Liver (tissue), 8 donors: ENCODE measurements at regions not wholly inside any gene's neighbourhood (a gene's known extent, or its start where the extent isn't known, plus 50 kb on each side); places are given as distances from the start of the nearest gene placed in this dataset.

Source experiments
- DNase-seq: peaks from one replicate; pipeline ENCODE4 v3.0.0-alpha.2; 2017; ENCODE audit warnings: low spot score
- H3K27ac ChIP-seq, 2 donors: one replicate each; pipeline ENCODE4 v1.7.0; 2013; ENCODE audit warnings: inconsistent platforms in 2 of 2, low read length in 2 of 2, control low read depth in 1 of 2, low read depth in 1 of 2, mild to moderate bottlenecking in 1 of 2
- H3K27me3 ChIP-seq, 4 donors: one replicate each; pipeline versions ENCODE4 v1.6.1 to v1.7.0; 2013; ENCODE audit warnings: low read length in 3 of 4, inconsistent platforms in 1 of 4, mild to moderate bottlenecking in 1 of 4, moderate library complexity in 1 of 4; ENCODE audit not compliant: control insufficient read depth in 4 of 4, insufficient read depth in 4 of 4
- H3K36me3 ChIP-seq, 4 donors: one replicate each; pipeline versions ENCODE4 v1.6.1 to v1.7.0; 2013; ENCODE audit warnings: low read length in 3 of 4, mild to moderate bottlenecking in 3 of 4, low read depth in 1 of 4, moderate library complexity in 1 of 4; ENCODE audit not compliant: control insufficient read depth in 4 of 4, insufficient read depth in 3 of 4
- H3K4me1 ChIP-seq, 4 donors: one replicate each; pipeline versions ENCODE4 v1.6.1 to v1.7.0; 2013; ENCODE audit warnings: low read length in 3 of 4, mild to moderate bottlenecking in 3 of 4, moderate library complexity in 1 of 4; ENCODE audit not compliant: control insufficient read depth in 4 of 4, insufficient read depth in 4 of 4
- H3K4me3 ChIP-seq, 3 donors: one replicate each; pipeline versions ENCODE4 v1.6.1 to v1.7.0; 2013; ENCODE audit warnings: low read length in 3 of 3, control low read depth in 1 of 3, low read depth in 1 of 3, mild to moderate bottlenecking in 1 of 3
- H3K9ac ChIP-seq, 2 donors: one replicate each; pipeline ENCODE4 v1.7.0; 2013; ENCODE audit warnings: low read length in 2 of 2, mild to moderate bottlenecking in 2 of 2, moderate library complexity in 2 of 2, control low read depth in 1 of 2, low read depth in 1 of 2
- H3K9me3 ChIP-seq, 4 donors: one replicate each; pipeline versions ENCODE4 v1.6.1 to v1.7.0; 2013; ENCODE audit warnings: low read length in 3 of 4; ENCODE audit not compliant: control insufficient read depth in 4 of 4
- ATF3 ChIP-seq: IDR thresholded peaks from 2 replicates; pipeline ENCODE4 v1.6.1; 2016; ENCODE audit warnings: antibody characterized with exemption
- FOXA1 ChIP-seq: IDR thresholded peaks from 2 replicates; pipeline ENCODE4 v1.6.1; 2016; ENCODE audit warnings: antibody characterized with exemption
- FOXA2 ChIP-seq: IDR thresholded peaks from 2 replicates; pipeline ENCODE4 v1.6.1; 2016; ENCODE audit warnings: antibody characterized with exemption
- HNF4A ChIP-seq, 2 donors: conservative IDR thresholded peaks; 2 replicates each; pipeline ENCODE4 v1.6.1; 2016; ENCODE audit warnings: antibody characterized with exemption in 2 of 2, mild to moderate bottlenecking in 2 of 2
- HNF4G ChIP-seq: IDR thresholded peaks from 2 replicates; pipeline ENCODE4 v1.6.1; 2016; ENCODE audit warnings: antibody characterized with exemption
- JUND ChIP-seq, 2 donors: IDR thresholded peaks; 2 replicates each; pipeline ENCODE4 v1.6.1; 2016; ENCODE audit warnings: antibody characterized with exemption in 2 of 2
- NR2F2 ChIP-seq: IDR thresholded peaks from 2 replicates; pipeline ENCODE4 v1.6.1; 2016; ENCODE audit warnings: antibody characterized with exemption
- RAD21 ChIP-seq, 2 donors: IDR thresholded peaks; 2 replicates each; pipeline ENCODE4 v1.6.1; 2016; ENCODE audit warnings: antibody characterized with exemption in 2 of 2, mild to moderate bottlenecking in 2 of 2
- REST ChIP-seq: IDR thresholded peaks from 2 replicates; pipeline ENCODE4 v1.6.1; 2016; ENCODE audit warnings: antibody characterized with exemption, mild to moderate bottlenecking
- RXRA ChIP-seq, 2 donors: IDR thresholded peaks; 2 replicates each; pipeline ENCODE4 v1.6.1; 2017 to 2018; ENCODE audit warnings: antibody characterized with exemption in 2 of 2, mild to moderate bottlenecking in 1 of 2
- SP1 ChIP-seq: IDR thresholded peaks from 2 replicates; pipeline ENCODE4 v1.6.1; 2018; ENCODE audit warnings: antibody characterized with exemption, mild to moderate bottlenecking
- TAF1 ChIP-seq: conservative IDR thresholded peaks from 2 replicates; pipeline ENCODE4 v1.6.1; 2016; ENCODE audit warnings: antibody characterized with exemption, mild to moderate bottlenecking
- YY1 ChIP-seq: IDR thresholded peaks from 2 replicates; pipeline ENCODE4 v1.6.1; 2016; ENCODE audit warnings: antibody characterized with exemption, mild to moderate bottlenecking
- ZBTB33 ChIP-seq: IDR thresholded peaks from 2 replicates; pipeline ENCODE4 v1.6.1; 2016; ENCODE audit warnings: antibody characterized with exemption
- WGBS: extraction: QIAGEN DNeasy Blood & Tissue Kit; methylation state at CpG from one replicate; pipeline ENCODE4 v1.1.7; 2013; 5-methylcytosine and 5-hydroxymethylcytosine counted together
- TF ChIP-seq, protein P1 (sequence below): fragments of 150-350 bp; IDR thresholded peaks from 2 replicates; pipeline ENCODE4 v1.5.1; 2017; ENCODE audit warnings: improper control_type of control experiment, low read depth, low read length; ENCODE audit not compliant: missing input control
- donor health status: healthy.
- donor health status: healthy.
- donor health status: healthy.
- donor health status: healthy.
- donor health status: healthy.

GRCh38 chr1:83101406-83101805 is 897.5 kb downstream of the TTLL7 start:
- DNase-seq: no peak
- WGBS: 87% methylated on average over 4 of the region's 4 CpGs
- no peaks in the 10 kb centered on the region for H3K9me3 ChIP-seq

DNA sequence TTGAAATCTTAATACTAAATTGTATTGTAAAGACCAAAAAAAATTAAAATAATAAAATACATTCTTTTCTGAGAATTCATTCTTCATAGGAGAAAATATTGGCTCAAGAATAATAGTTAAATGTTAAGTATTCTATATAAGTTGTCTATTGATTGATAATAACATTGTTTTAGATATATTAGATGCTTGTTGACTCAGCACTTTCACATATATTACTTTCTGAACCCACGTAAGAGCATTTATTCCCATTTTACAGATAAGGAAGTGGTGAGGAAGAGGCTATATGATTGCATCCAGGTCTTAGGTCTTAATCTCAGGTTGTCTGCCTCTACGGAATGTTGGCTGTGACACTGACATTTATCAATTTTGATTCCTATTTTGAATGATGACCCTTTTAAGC is 898.8 kb downstream of the TTLL7 start:
- no peaks in the 10 kb centered on the region for H3K36me3 ChIP-seq
- DNase-seq: no peak
- WGBS: 74% methylated on average over 2 of the region's 2 CpGs
- no peaks in the 10 kb centered on the region for H3K4me1 ChIP-seq
- H3K9ac ChIP-seq: no peak overlapping the region
- no peak overlapping the region for H3K27ac ChIP-seq
- no peaks in the 10 kb centered on the region for H3K9me3 ChIP-seq
- H3K4me3 ChIP-seq: no peak overlapping the region
- no peaks in the 10 kb centered on the region for H3K27me3 ChIP-seq
- no peak for TF ChIP-seq JUND (IDR thresholded peaks at IDR 0.05)
- no peak for TF ChIP-seq TAF1
- TF ChIP-seq ZBTB33: no peak
- TF ChIP-seq FOXA1: no peak
- TF ChIP-seq REST: no peak
- TF ChIP-seq SP1: no peak

More at GRCh38 chr1:83101406-83101805, 897.5 kb downstream of the TTLL7 start:
- Histone ChIP-seq H3K4me3 (no peak overlapping the region), H3K9ac (no peak overlapping the region), H3K27ac (no peak overlapping the region), H3K36me3 (no peaks in the 10 kb centered on the region), H3K27me3 (no peaks in the 10 kb centered on the region), H3K4me1 (no peaks in the 10 kb centered on the region)
- TF ChIP-seq HNF4G: no peak

DNA sequence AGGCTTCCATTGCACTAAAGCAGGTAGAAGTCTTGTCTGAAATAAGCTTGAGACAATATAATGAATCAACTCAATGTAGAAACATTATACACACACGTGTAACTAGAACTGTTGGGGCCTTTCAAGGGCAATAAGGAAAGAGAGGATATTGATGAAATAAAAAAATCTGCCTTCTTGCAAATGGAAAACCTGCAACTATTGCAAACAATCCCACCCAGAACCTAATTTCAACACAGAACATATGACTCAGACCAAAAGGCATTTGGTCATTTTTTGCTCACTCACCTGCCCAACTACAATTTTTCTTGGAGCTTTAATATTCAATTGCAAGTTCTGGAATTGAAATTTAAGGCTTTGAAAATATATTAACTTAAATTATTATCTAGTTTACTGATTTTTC is 900.1 kb downstream of the TTLL7 start:
- Histone ChIP-seq H3K4me1 (no peaks in the 10 kb centered on the region), H3K4me3 (no peak overlapping the region), H3K27me3 (no peaks in the 10 kb centered on the region), H3K9me3 (no peaks in the 10 kb centered on the region), H3K27ac (no peak overlapping the region), H3K9ac (no peak overlapping the region), H3K36me3 (no peaks in the 10 kb centered on the region)
- WGBS: 76% methylated on average over 1 of the region's 1 CpG
- DNase-seq: no peak
- TF ChIP-seq ZBTB33 (no peak), RAD21 (IDR thresholded peaks at IDR 0.05) (no peak), HNF4A (conservative IDR thresholded peaks at IDR 0.05) (no peak), NR2F2 (no peak), RXRA (IDR thresholded peaks at IDR 0.05) (no peak), YY1 (no peak), HNF4G (no peak), TAF1 (no peak), REST (no peak), SP1 (no peak), FOXA1 (no peak), FOXA2 (no peak), ATF3 (no peak)
- TF ChIP-seq, protein P1, sequence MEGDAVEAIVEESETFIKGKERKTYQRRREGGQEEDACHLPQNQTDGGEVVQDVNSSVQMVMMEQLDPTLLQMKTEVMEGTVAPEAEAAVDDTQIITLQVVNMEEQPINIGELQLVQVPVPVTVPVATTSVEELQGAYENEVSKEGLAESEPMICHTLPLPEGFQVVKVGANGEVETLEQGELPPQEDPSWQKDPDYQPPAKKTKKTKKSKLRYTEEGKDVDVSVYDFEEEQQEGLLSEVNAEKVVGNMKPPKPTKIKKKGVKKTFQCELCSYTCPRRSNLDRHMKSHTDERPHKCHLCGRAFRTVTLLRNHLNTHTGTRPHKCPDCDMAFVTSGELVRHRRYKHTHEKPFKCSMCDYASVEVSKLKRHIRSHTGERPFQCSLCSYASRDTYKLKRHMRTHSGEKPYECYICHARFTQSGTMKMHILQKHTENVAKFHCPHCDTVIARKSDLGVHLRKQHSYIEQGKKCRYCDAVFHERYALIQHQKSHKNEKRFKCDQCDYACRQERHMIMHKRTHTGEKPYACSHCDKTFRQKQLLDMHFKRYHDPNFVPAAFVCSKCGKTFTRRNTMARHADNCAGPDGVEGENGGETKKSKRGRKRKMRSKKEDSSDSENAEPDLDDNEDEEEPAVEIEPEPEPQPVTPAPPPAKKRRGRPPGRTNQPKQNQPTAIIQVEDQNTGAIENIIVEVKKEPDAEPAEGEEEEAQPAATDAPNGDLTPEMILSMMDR: no peak
